ENCODE measurements at regions not wholly inside any gene's neighbourhood (a gene's known extent, or its start where the extent isn't known, plus 50 kb on each side); places are given as distances from the start of the nearest gene placed in this dataset.

GRCh38 chr7:10874666-10875065, 99.0 kb upstream of the PHF14 start:
- TF ChIP-seq CTCF (IDR thresholded peaks at IDR 0.05; ENCODE audit: low read depth, low read length) = no peak
- no peak for DNase-seq (ENCODE audit: low read depth, low spot score)
- H3K9me3 ChIP-seq (ENCODE audit: control insufficient read depth, insufficient read depth, low read length) = no peaks in the 10 kb centered on the region
- H3K4me3 ChIP-seq (ENCODE audit: low read depth, low read length) = no peak overlapping the region
- CTCF ChIA-PET = interaction anchor here (1.4 kb wide), 1 partner anchor 14 kb away, joined by 4 read pairs; no protein-coding TSS in a partner anchor
- H3K27me3 ChIP-seq (ENCODE audit: control insufficient read depth, insufficient read depth, low read length) = no peaks in the 10 kb centered on the region
- H3K27ac ChIP-seq (ENCODE audit: low read depth, low read length) = no peak overlapping the region
- POLR2A ChIA-PET = no interaction called here

- no peak overlapping the region for H3K4me3 ChIP-seq (ENCODE audit: low read depth, low read length)
- no peaks in the 10 kb centered on the region for H3K27me3 ChIP-seq (ENCODE audit: control insufficient read depth, insufficient read depth, low read length)
- TF ChIP-seq CTCF (IDR thresholded peaks at IDR 0.05; ENCODE audit: low read depth, low read length) = no peak
- ChIA-PET POLR2A (no interaction called here), CTCF (interaction anchor here (1.4 kb wide), 1 partner anchor 14 kb away, joined by 4 read pairs; no protein-coding TSS in a partner anchor)
- DNase-seq (ENCODE audit: low read depth, low spot score) = no peak
- H3K27ac ChIP-seq (ENCODE audit: low read depth, low read length) = no peak overlapping the region
- no peaks in the 10 kb centered on the region for H3K9me3 ChIP-seq (ENCODE audit: control insufficient read depth, insufficient read depth, low read length)
Observed at GRCh38 chr7:10875080-10875479, 98.6 kb upstream of the PHF14 start.

- Histone ChIP-seq H3K4me3 (ENCODE audit: low read depth, low read length) (no peak overlapping the region), H3K9me3 (ENCODE audit: control insufficient read depth, insufficient read depth, low read length) (no peaks in the 10 kb centered on the region; the same call in 1 of the 2 replicates), H3K27ac (ENCODE audit: low read depth, low read length) (no peak overlapping the region), H3K27me3 (ENCODE audit: control insufficient read depth, insufficient read depth, low read length) (no peaks in the 10 kb centered on the region)
- no peak for DNase-seq (ENCODE audit: low read depth, low spot score)
- CTCF ChIA-PET = interaction anchor here (0.8 to 2.4 kb wide), 3 partner anchors 10 to 323 kb away, joined by 3 to 13 read pairs (median 4); no protein-coding TSS in a partner anchor
- POLR2A ChIA-PET = no interaction called here
- no peak for TF ChIP-seq CTCF (IDR thresholded peaks at IDR 0.05; ENCODE audit: low read depth, low read length)
Observed at GRCh38 chr7:10888861-10889260, 84.8 kb upstream of the PHF14 start.

GRCh38 chr7:10889266-10889898, 84.3 kb upstream of the PHF14 start:
- no peaks in the 10 kb centered on the region for H3K27me3 ChIP-seq (ENCODE audit: control insufficient read depth, insufficient read depth, low read length)
- ChIA-PET CTCF (interaction anchor here (0.6 to 2.4 kb wide), 9 partner anchors 10 to 1767 kb away, joined by 3 to 13 read pairs (median 4); no protein-coding TSS in a partner anchor), POLR2A (interaction anchor here (0.7 kb wide), 1 partner anchor 69 kb away, joined by 3 read pairs; no protein-coding TSS in a partner anchor)
- peak; percentile 8 for DNase-seq (ENCODE audit: low read depth, low spot score)
- H3K4me3 ChIP-seq (ENCODE audit: low read depth, low read length) = no peak overlapping the region
- no peak overlapping the region for H3K27ac ChIP-seq (ENCODE audit: low read depth, low read length)
- no peaks in the 10 kb centered on the region; the same call in 1 of the 2 replicates for H3K9me3 ChIP-seq (ENCODE audit: control insufficient read depth, insufficient read depth, low read length)
- peak; percentile 73 for TF ChIP-seq CTCF (IDR thresholded peaks at IDR 0.05; ENCODE audit: low read depth, low read length)

- peaks cover 3% of the 10 kb centered on the region; the same call in 1 of the 2 replicates for H3K9me3 ChIP-seq (ENCODE audit: control insufficient read depth, insufficient read depth, low read length)
- no peak overlapping the region for H3K4me3 ChIP-seq (ENCODE audit: low read depth, low read length)
- no peak for DNase-seq (ENCODE audit: low read depth, low spot score)
- no peaks in the 10 kb centered on the region for H3K27me3 ChIP-seq (ENCODE audit: control insufficient read depth, insufficient read depth, low read length)
- TF ChIP-seq CTCF (IDR thresholded peaks at IDR 0.05; ENCODE audit: low read depth, low read length) = no peak
- ChIA-PET CTCF (no interaction called here), POLR2A (no interaction called here)
- no peak overlapping the region for H3K27ac ChIP-seq (ENCODE audit: low read depth, low read length)
Observed at GRCh38 chr7:10908600-10908999, 65.1 kb upstream of the PHF14 start.

Data from AG04450 (cell line).